ENCODE measurements at regions not wholly inside any gene's neighbourhood (a gene's known extent, or its start where the extent isn't known, plus 50 kb on each side); places are given as distances from the start of the nearest gene placed in this dataset.

DNA sequence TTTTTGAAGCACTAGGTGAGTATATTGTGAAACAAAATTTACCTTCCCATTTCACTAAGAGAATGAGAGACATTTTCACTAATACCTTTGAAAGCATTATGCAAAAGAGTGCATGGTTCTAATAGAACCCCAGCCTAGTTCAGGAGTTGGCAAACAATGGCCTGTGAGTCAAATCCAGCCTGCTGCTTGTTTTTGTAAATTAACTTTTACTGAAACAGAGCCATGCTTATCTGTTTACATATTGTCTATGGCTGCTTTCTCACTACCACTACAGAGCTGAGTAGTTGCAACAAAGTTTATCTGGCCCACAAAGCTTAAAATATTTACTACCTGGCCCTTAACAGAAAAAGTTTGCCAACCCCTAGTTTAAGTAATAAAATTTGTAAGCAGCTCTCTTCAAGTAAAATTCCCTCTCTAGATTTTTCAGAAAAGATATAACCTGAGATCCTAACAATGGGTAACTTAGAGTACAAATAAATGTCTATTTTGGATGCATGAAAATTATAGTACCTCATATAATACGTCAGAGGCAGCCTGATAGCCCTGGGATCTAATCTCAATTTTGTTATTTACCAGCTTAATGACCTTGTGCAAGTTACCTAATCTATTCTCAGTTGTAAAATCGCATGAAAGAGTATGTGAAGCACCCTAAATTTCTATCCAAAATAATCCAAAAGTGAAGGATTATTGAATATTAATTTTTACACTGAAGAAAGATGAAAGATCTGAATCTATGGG, 50.7 kb upstream of the ARL15 start:
- H3K4me1 Mint-ChIP-seq (ENCODE audit: low read depth) = no peaks in the 10 kb centered on the region
- no peak overlapping the region for H3K27ac Mint-ChIP-seq
- peaks cover 30% of the 10 kb centered on the region for H3K27me3 Mint-ChIP-seq
- no peak overlapping the region for H3K4me3 Mint-ChIP-seq
- no peaks in the 10 kb centered on the region for H3K36me3 Mint-ChIP-seq (ENCODE audit: low read depth)
- no peaks in the 10 kb centered on the region for H3K9me3 Mint-ChIP-seq
- no peak for DNase-seq

All from activated T-cell treated with anti-CD3 and anti-CD28 coated beads, Interleukin-2, amount 50 U/mL, for 24 hours (primary cell).